Endothelial cell of umbilical vein (primary cell): ENCODE measurements at regions not wholly inside any gene's neighbourhood (a gene's known extent, or its start where the extent isn't known, plus 50 kb on each side); places are given as distances from the start of the nearest gene placed in this dataset.

Experiments used
- BruUV-seq: library from RNA; stranded (reverse); fragments of 400-500 nt; replicated peaks from 2 replicates; lab custom pipeline; 2021; lab: Mats Ljungman, UMichigan
- CTCF ChIA-PET: fragments of 300-600, 350-600 bp; sonication (Branson Sonifier 250); formaldehyde crosslinking; loops from one replicate; lab custom pipeline; 2021; ENCODE audit warnings: antibody characterized with exemption, inconsistent platforms; lab: Charles Lee
- POLR2A ChIA-PET: fragments of 300-600, 350-600 bp; sonication (Branson Sonifier 250); formaldehyde crosslinking; loops from one replicate; lab custom pipeline; 2021; ENCODE audit warnings: antibody characterized with exemption, inconsistent platforms; lab: Charles Lee
- DNase-seq: peaks from one replicate; pipeline ENCODE4 v3.0.0-alpha.2; 2011; ENCODE audit warnings: low read depth, low spot score
- FAIRE-seq: peaks from 2 replicates; lab custom pipeline; 2011; peaks lifted over from hg19 to GRCh38; lab: Jason Lieb, UNC
- H2AFZ ChIP-seq: 2 replicates; pipeline ENCODE4 v1.6.0; 2012; ENCODE audit warnings: low read depth, low read length, control low read depth, inconsistent platforms
- H3K27ac ChIP-seq: 2 replicates; pipeline ENCODE4 v1.5.1; 2011; ENCODE audit warnings: low read depth, mild to moderate bottlenecking, control low read depth, low read length, moderate library complexity; ENCODE audit not compliant: insufficient read depth
- H3K27me3 ChIP-seq, 2 experiments: 2 replicates each; pipeline versions ENCODE4 v1.6.0 to v1.6.1; 2011; ENCODE audit warnings: low read length in 2 of 2, mixed read lengths in 1 of 2; ENCODE audit not compliant: control insufficient read depth in 2 of 2, insufficient read depth in 2 of 2
- H3K36me3 ChIP-seq, 2 experiments: 2 replicates in 1 of 2; 3 replicates in 1 of 2; pipeline ENCODE4 v1.5.1; 2011; ENCODE audit warnings: low read length in 2 of 2, mild to moderate bottlenecking in 1 of 2, moderate library complexity in 1 of 2; ENCODE audit not compliant: control insufficient read depth in 2 of 2, insufficient read depth in 2 of 2; ENCODE audit errors: extremely low read depth in 1 of 2
- H3K4me1 ChIP-seq: 3 replicates; pipeline ENCODE4 v1.5.1; 2011; ENCODE audit warnings: mild to moderate bottlenecking, low read length; ENCODE audit not compliant: control insufficient read depth, insufficient read depth; ENCODE audit errors: extremely low read depth
- H3K4me2 ChIP-seq: 2 replicates; pipeline ENCODE4 v1.6.1; 2011; ENCODE audit warnings: low read length, control low read depth, mixed read lengths; ENCODE audit not compliant: insufficient read depth
- H3K4me3 ChIP-seq, 3 experiments: fragments of 200-600 bp in 1 of 3; sonication (generic), shearing (Covaris generic) in 1 of 3; replicated peaks in 1 of 3; 2 replicates each; pipeline ENCODE4 v1.5.1; 2011 to 2016; ENCODE audit warnings: control low read depth in 3 of 3, low read length in 3 of 3, mild to moderate bottlenecking in 2 of 3, inconsistent platforms in 1 of 3, low read depth in 1 of 3, moderate library complexity in 1 of 3; ENCODE audit not compliant: insufficient read depth in 1 of 3
- H3K79me2 ChIP-seq: 2 replicates; pipeline ENCODE4 v1.6.0; 2012; ENCODE audit warnings: low read length, inconsistent platforms; ENCODE audit not compliant: control insufficient read depth, insufficient read depth
- H3K9ac ChIP-seq: replicated peaks from 2 replicates; pipeline ENCODE3; 2011; ENCODE audit warnings: low read length, control low read depth; ENCODE audit not compliant: insufficient read depth; ENCODE audit errors: extremely low read depth
- H3K9me1 ChIP-seq: replicated peaks from 3 replicates; pipeline ENCODE4 v1.6.0; 2011; ENCODE audit warnings: mild to moderate bottlenecking, low read length; ENCODE audit not compliant: control insufficient read depth, insufficient read depth; ENCODE audit errors: extremely low read depth
- H3K9me3 ChIP-seq: replicated peaks from 2 replicates; pipeline ENCODE4 v1.5.1; 2012; ENCODE audit warnings: low read length, inconsistent platforms; ENCODE audit not compliant: control insufficient read depth, insufficient read depth
- H4K20me1 ChIP-seq: replicated peaks from 2 replicates; pipeline ENCODE3; 2011; ENCODE audit warnings: mild to moderate bottlenecking, low read length; ENCODE audit not compliant: control insufficient read depth, insufficient read depth; ENCODE audit errors: extremely low read depth
- CTCF ChIP-seq, 2 donors: IDR thresholded peaks; 1 replicate in 1 of 2; 2 replicates in 1 of 2; pipeline ENCODE4 v1.5.1; 2011; ENCODE audit warnings: low read length in 2 of 2, mild to moderate bottlenecking in 2 of 2, moderate library complexity in 2 of 2, control low read depth in 1 of 2, inconsistent platforms in 1 of 2, low read depth in 1 of 2; ENCODE audit not compliant: insufficient read depth in 1 of 2; ENCODE audit errors: extremely low read depth in 1 of 2
- EZH2 ChIP-seq: IDR thresholded peaks from 2 replicates; pipeline ENCODE4 v1.6.1; 2012; ENCODE audit warnings: borderline replicate concordance, low read depth, mild to moderate bottlenecking, moderate library complexity, low read length, inconsistent platforms; ENCODE audit not compliant: severe bottlenecking
- FOS ChIP-seq: IDR thresholded peaks from 2 replicates; pipeline ENCODE4 v1.6.1; 2011; ENCODE audit warnings: mild to moderate bottlenecking, low read length, moderate library complexity, borderline replicate concordance; ENCODE audit not compliant: insufficient read depth
- GATA2 ChIP-seq: IDR thresholded peaks from 2 replicates; pipeline ENCODE4 v1.7.0; 2011; ENCODE audit warnings: low read depth, mild to moderate bottlenecking, moderate library complexity, mixed read lengths, low read length; ENCODE audit not compliant: insufficient read length, insufficient read depth
- JUN ChIP-seq: IDR thresholded peaks from 2 replicates; pipeline ENCODE4 v1.6.1; 2011; ENCODE audit warnings: borderline replicate concordance, low read depth; ENCODE audit not compliant: insufficient read length, insufficient read depth
- MAX ChIP-seq: IDR thresholded peaks from 2 replicates; pipeline ENCODE4 v1.6.1; 2011; ENCODE audit not compliant: insufficient read depth, insufficient read length
- MYC ChIP-seq: IDR thresholded peaks from one replicate; pipeline ENCODE4 v1.6.1; 2011; ENCODE audit warnings: mild to moderate bottlenecking, low read depth, low read length
- POLR2A ChIP-seq: IDR thresholded peaks from 2 replicates; pipeline ENCODE4 v1.6.1; 2012; ENCODE audit warnings: low read depth, mild to moderate bottlenecking, control low read depth, low read length
- POLR2AphosphoS5 ChIP-seq: IDR thresholded peaks from 2 replicates; pipeline ENCODE4 v1.6.1; 2012; ENCODE audit warnings: low read depth, mild to moderate bottlenecking, control low read depth, low read length, moderate library complexity; ENCODE audit not compliant: insufficient read depth
- dilution Hi-C: fragments of 300-500 bp; cut with MboI; formaldehyde crosslinking; loops from one replicate; pipeline ENCODE4 v1.15.0; 2019; ENCODE audit warnings: low sequenced_read_pairs; ENCODE audit not compliant: extremely low pct_ligation_motif_present
- intact Hi-C: fragments of 100-400 bp; cut with micrococcal nuclease; formaldehyde crosslinking; loops from one replicate; pipeline ENCODE4 v1.10.0; 2022

GRCh38 chrX:150216716-150217115 lies 146.4 kb upstream of the MAMLD1 start:
- BruUV-seq: no TSS peak
- dilution Hi-C loops (no loop called here), intact Hi-C loops (no loop called here)
- Histone ChIP-seq H3K79me2 (no peaks in the 10 kb centered on the region), H4K20me1 (no peaks in the 10 kb centered on the region), H3K4me2 (no peak overlapping the region), H3K9me1 (no peaks in the 10 kb centered on the region), H3K9me3 (no peaks in the 10 kb centered on the region), H3K9ac (no peak overlapping the region), H3K4me1 (peaks cover 3% of the 10 kb centered on the region), H3K36me3 (no peaks in the 10 kb centered on the region), H3K27me3 (no peaks in the 10 kb centered on the region), H3K27ac (no peak overlapping the region), H2AFZ (no peak overlapping the region), H3K4me3 (no peak overlapping the region)
- FAIRE-seq: no peak
- ChIA-PET POLR2A (no interaction called here), CTCF (interaction anchor here (1.0 kb wide), 1 partner anchor 8 kb away, joined by 3 read pairs; no protein-coding TSS in a partner anchor)
- no peak for DNase-seq
- no peak for TF ChIP-seq POLR2A
- no peak for TF ChIP-seq EZH2
- TF ChIP-seq JUN: no peak
- no peak for TF ChIP-seq GATA2
- no peak for TF ChIP-seq POLR2AphosphoS5
- TF ChIP-seq CTCF (IDR thresholded peaks at IDR 0.05; ENCODE audit: extremely low read depth in 1 of 2, insufficient read depth in 1 of 2, low read depth in 1 of 2, low read length in 2 of 2): no peak
- TF ChIP-seq MYC: no peak
- TF ChIP-seq FOS: no peak
- no peak for TF ChIP-seq MAX
